Smooth muscle cell (in vitro differentiated cells): ENCODE measurements at regions not wholly inside any gene's neighbourhood (a gene's known extent, or its start where the extent isn't known, plus 50 kb on each side); places are given as distances from the start of the nearest gene placed in this dataset.

Experiments used
- DNase-seq: peaks from one replicate; lab custom pipeline; 2025; ENCODE audit not compliant: unreplicated experiment; lab: John Stamatoyannopoulos, UW
- H2AFZ ChIP-seq: fragments of 200-600 bp; sonication (generic); 2 replicates; pipeline ENCODE4 v1.6.0; 2016; ENCODE audit warnings: antibody characterized with exemption, low read depth, mild to moderate bottlenecking
- H3F3A ChIP-seq: fragments of 200-600 bp; sonication (generic); 2 replicates; pipeline ENCODE4 v1.6.0; 2017; ENCODE audit warnings: antibody characterized with exemption, low read depth
- H3K27ac ChIP-seq: fragments of 200-600 bp; sonication (generic); 2 replicates; pipeline ENCODE4 v1.5.1; 2016; ENCODE audit warnings: low read depth, mild to moderate bottlenecking
- H3K27me3 ChIP-seq: fragments of 200-600 bp; sonication (generic); 2 replicates; pipeline ENCODE4 v1.6.1; 2016; ENCODE audit warnings: low read depth, mild to moderate bottlenecking
- H3K36me3 ChIP-seq: fragments of 200-600 bp; sonication (generic); 2 replicates; pipeline ENCODE4 v1.5.1; 2016; ENCODE audit warnings: low read depth
- H3K4me1 ChIP-seq: fragments of 200-600 bp; sonication (generic); 2 replicates; pipeline ENCODE4 v1.5.1; 2016; ENCODE audit warnings: low read depth
- H3K4me2 ChIP-seq: fragments of 200-600 bp; sonication (generic); 2 replicates; pipeline ENCODE4 v1.6.0; 2016; ENCODE audit warnings: mild to moderate bottlenecking
- H3K4me3 ChIP-seq: fragments of 200-600 bp; sonication (generic); 2 replicates; pipeline ENCODE4 v1.5.1; 2016; ENCODE audit warnings: mild to moderate bottlenecking
- H3K79me2 ChIP-seq: fragments of 200-600 bp; sonication (generic); 2 replicates; pipeline ENCODE4 v1.6.0; 2016; ENCODE audit warnings: low read depth, mild to moderate bottlenecking
- H3K9ac ChIP-seq: fragments of 200-600 bp; sonication (generic); 2 replicates; pipeline ENCODE4 v1.6.0; 2016; ENCODE audit warnings: low read depth
- H3K9me3 ChIP-seq: fragments of 200-600 bp; sonication (generic); replicated peaks from 2 replicates; pipeline ENCODE4 v1.5.1; 2016; ENCODE audit warnings: low read depth
- H4K20me1 ChIP-seq: fragments of 200-600 bp; sonication (generic); 2 replicates; pipeline ENCODE4 v1.6.0; 2016; ENCODE audit warnings: low read depth
- CTCF ChIP-seq: fragments of 200-600 bp; sonication (generic); IDR thresholded peaks from 2 replicates; pipeline ENCODE4 v1.5.1; 2017; ENCODE audit warnings: borderline replicate concordance, mild to moderate bottlenecking, antibody characterized with exemption; ENCODE audit not compliant: insufficient read depth, poor library complexity, severe bottlenecking
- WGBS: methylation state at CpG from one replicate; pipeline ENCODE4 v1.1.7; 2016; ENCODE audit warnings: low lambda C conversion rate; 5-methylcytosine and 5-hydroxymethylcytosine counted together

- no peaks in the 10 kb centered on the region for H3F3A ChIP-seq
- no peak overlapping the region for H3K4me3 ChIP-seq
- peaks cover 12% of the 10 kb centered on the region for H3K4me1 ChIP-seq
- WGBS = 59% methylated on average over 4 of the region's 4 CpGs
- no peaks in the 10 kb centered on the region for H4K20me1 ChIP-seq
- no peak overlapping the region for H3K4me2 ChIP-seq
- no peak overlapping the region for H3K9ac ChIP-seq
- no peak for TF ChIP-seq CTCF
- H3K36me3 ChIP-seq = no peaks in the 10 kb centered on the region
- DNase-seq = no peak
- no peaks in the 10 kb centered on the region for H3K9me3 ChIP-seq
- no peak overlapping the region for H3K27ac ChIP-seq
- H3K79me2 ChIP-seq = no peaks in the 10 kb centered on the region
- no peak overlapping the region for H2AFZ ChIP-seq
- no peaks in the 10 kb centered on the region for H3K27me3 ChIP-seq
Observed at GRCh38 chr10:78414380-78414779, 380.7 kb downstream of the RPS24 start.

GRCh38 chr10:78415111-78415510 lies 381.4 kb downstream of the RPS24 start:
- Histone ChIP-seq H3K36me3 (no peaks in the 10 kb centered on the region), H3K4me3 (no peak overlapping the region), H3K79me2 (no peaks in the 10 kb centered on the region), H4K20me1 (no peaks in the 10 kb centered on the region), H2AFZ (no peak overlapping the region), H3K9me3 (no peaks in the 10 kb centered on the region), H3K4me2 (no peak overlapping the region), H3K27me3 (no peaks in the 10 kb centered on the region), H3K9ac (no peak overlapping the region), H3K27ac (no peak overlapping the region), H3K4me1 (peaks cover 12% of the 10 kb centered on the region), H3F3A (no peaks in the 10 kb centered on the region)
- no peak for DNase-seq
- no peak for TF ChIP-seq CTCF
- WGBS = 89% methylated on average over 1 of the region's 1 CpG

- WGBS = 49% methylated on average over 3 of the region's 3 CpGs
- Histone ChIP-seq H3K79me2 (no peaks in the 10 kb centered on the region), H4K20me1 (no peaks in the 10 kb centered on the region), H3K27me3 (no peaks in the 10 kb centered on the region), H3K9ac (no peak overlapping the region), H3K4me3 (no peak overlapping the region), H3K36me3 (no peaks in the 10 kb centered on the region), H2AFZ (no peak overlapping the region), H3K9me3 (no peaks in the 10 kb centered on the region), H3K4me1 (peaks cover 16% of the 10 kb centered on the region), H3K27ac (peak overlapping the region; percentile 57), H3F3A (no peaks in the 10 kb centered on the region), H3K4me2 (peak overlapping the region; percentile 62)
- DNase-seq = no peak
- TF ChIP-seq CTCF = no peak
Observed at GRCh38 chr10:78416031-78417011, 382.7 kb downstream of the RPS24 start.
